MM.1S (cell line): ENCODE measurements at regions not wholly inside any gene's neighbourhood (a gene's known extent, or its start where the extent isn't known, plus 50 kb on each side); places are given as distances from the start of the nearest gene placed in this dataset.

Experiments
- DNase-seq: peaks from one replicate; pipeline ENCODE4 v3.0.0-alpha.2; 2015
- H2AFZ ChIP-seq: fragments of 300-600 bp; sonication (generic); 2 replicates; pipeline ENCODE4 v1.6.0; 2016; ENCODE audit warnings: antibody characterized with exemption, low read length
- H3F3A ChIP-seq: fragments of 300-600 bp; sonication (generic); 2 replicates; pipeline ENCODE4 v1.6.1; 2016; ENCODE audit warnings: mild to moderate bottlenecking, antibody characterized with exemption, low read length, moderate library complexity, mixed read lengths; ENCODE audit not compliant: insufficient read depth
- H3K27ac ChIP-seq: fragments of 300-600 bp; sonication (generic); 2 replicates; pipeline ENCODE4 v1.5.1; 2016; ENCODE audit warnings: mild to moderate bottlenecking, low read length
- H3K27me3 ChIP-seq: fragments of 300-600 bp; sonication (generic); replicated peaks from 2 replicates; pipeline ENCODE4 v1.6.0; 2016; ENCODE audit warnings: low read length; ENCODE audit not compliant: insufficient read depth
- H3K36me3 ChIP-seq: fragments of 300-600 bp; sonication (generic); replicated peaks from 2 replicates; pipeline ENCODE4 v1.6.1; 2016; ENCODE audit warnings: mild to moderate bottlenecking, low read length, mixed read lengths; ENCODE audit not compliant: insufficient read depth
- H3K4me1 ChIP-seq: fragments of 300-600 bp; sonication (generic); 2 replicates; pipeline ENCODE4 v1.6.1; 2016; ENCODE audit warnings: low read length, mixed read lengths
- H3K4me2 ChIP-seq: fragments of 300-600 bp; sonication (generic); 2 replicates; pipeline ENCODE4 v1.6.0; 2016; ENCODE audit warnings: low read depth, low read length
- H3K4me3 ChIP-seq: fragments of 300-600 bp; sonication (generic); 2 replicates; pipeline ENCODE4 v1.5.1; 2016; ENCODE audit warnings: low read length, mixed read lengths
- H3K79me2 ChIP-seq: fragments of 300-600 bp; sonication (generic); 2 replicates; pipeline ENCODE4 v1.6.1; 2016; ENCODE audit warnings: mixed run types, low read length, mixed read lengths
- H3K9ac ChIP-seq: fragments of 300-600 bp; sonication (generic); 2 replicates; pipeline ENCODE4 v1.6.1; 2016; ENCODE audit warnings: low read length, mixed read lengths
- H3K9me2 ChIP-seq: fragments of 300-600 bp; sonication (generic); replicated peaks from 2 replicates; pipeline ENCODE4 v1.6.1; 2016; ENCODE audit warnings: mild to moderate bottlenecking, low read length, mixed read lengths; ENCODE audit not compliant: insufficient read depth
- H3K9me3 ChIP-seq: fragments of 300-600 bp; sonication (generic); replicated peaks from 2 replicates; pipeline ENCODE4 v1.6.1; 2016; ENCODE audit warnings: mild to moderate bottlenecking, low read length, mixed read lengths; ENCODE audit not compliant: insufficient read depth
- H4K20me1 ChIP-seq: fragments of 300-600 bp; sonication (generic); 2 replicates; pipeline ENCODE4 v1.6.1; 2016; ENCODE audit warnings: mild to moderate bottlenecking, low read length, moderate library complexity, mixed read lengths; ENCODE audit not compliant: insufficient read depth
- CTCF ChIP-seq: fragments of 300-600 bp; sonication (generic); IDR thresholded peaks from 2 replicates; pipeline ENCODE4 v1.5.1; 2016; ENCODE audit warnings: antibody characterized with exemption, low read length, mixed read lengths
- EZH2 ChIP-seq: fragments of 300-600 bp; sonication (generic); optimal IDR thresholded peaks from 2 replicates; pipeline ENCODE3; 2017; ENCODE audit warnings: low read depth, mild to moderate bottlenecking, antibody characterized with exemption, low read length, mixed read lengths
- EZH2phosphoT487 ChIP-seq: fragments of 300-600 bp; sonication (generic); IDR thresholded peaks from 2 replicates; pipeline ENCODE4 v1.6.1; 2018; ENCODE audit warnings: antibody characterized with exemption, low read length

GRCh38 chr11:37105427-37105826 lies 507.4 kb upstream of the RAG2 start:
- Histone ChIP-seq H3K9me2 (no peaks in the 10 kb centered on the region), H3K27me3 (no peaks in the 10 kb centered on the region), H3F3A (no peaks in the 10 kb centered on the region), H3K4me1 (no peaks in the 10 kb centered on the region), H3K9ac (no peak overlapping the region), H3K4me2 (no peak overlapping the region), H3K4me3 (no peak overlapping the region), H3K79me2 (no peaks in the 10 kb centered on the region), H4K20me1 (no peaks in the 10 kb centered on the region), H3K27ac (no peak overlapping the region), H3K36me3 (no peaks in the 10 kb centered on the region), H3K9me3 (no peaks in the 10 kb centered on the region), H2AFZ (no peak overlapping the region)
- TF ChIP-seq CTCF (no peak), EZH2 (no peak), EZH2phosphoT487 (no peak)
- no peak for DNase-seq

GRCh38 chr11:37104380-37104779 lies 506.3 kb upstream of the RAG2 start:
- TF ChIP-seq CTCF = no peak
- no peak for TF ChIP-seq EZH2phosphoT487
- TF ChIP-seq EZH2 = no peak
- Histone ChIP-seq H3K4me3 (no peak overlapping the region), H3K36me3 (no peaks in the 10 kb centered on the region), H3K27ac (no peak overlapping the region), H3K9me3 (no peaks in the 10 kb centered on the region), H4K20me1 (no peaks in the 10 kb centered on the region), H3K4me2 (no peak overlapping the region), H3K79me2 (no peaks in the 10 kb centered on the region), H3K9ac (no peak overlapping the region), H3F3A (no peaks in the 10 kb centered on the region), H3K9me2 (no peaks in the 10 kb centered on the region), H3K27me3 (no peaks in the 10 kb centered on the region), H3K4me1 (no peaks in the 10 kb centered on the region), H2AFZ (no peak overlapping the region)
- DNase-seq = no peak

GRCh38 chr11:37100008-37100407 lies 502.0 kb upstream of the RAG2 start:
- Histone ChIP-seq H3K36me3 (no peaks in the 10 kb centered on the region), H3K9ac (no peak overlapping the region), H3F3A (no peaks in the 10 kb centered on the region), H3K4me1 (no peaks in the 10 kb centered on the region), H3K9me3 (no peaks in the 10 kb centered on the region), H3K27me3 (no peaks in the 10 kb centered on the region), H3K79me2 (no peaks in the 10 kb centered on the region), H3K4me2 (no peak overlapping the region), H2AFZ (no peak overlapping the region), H3K27ac (no peak overlapping the region), H3K4me3 (no peak overlapping the region), H4K20me1 (no peaks in the 10 kb centered on the region), H3K9me2 (no peaks in the 10 kb centered on the region)
- no peak for DNase-seq
- no peak for TF ChIP-seq CTCF
- no peak for TF ChIP-seq EZH2
- no peak for TF ChIP-seq EZH2phosphoT487

GRCh38 chr11:37092487-37092886 lies 494.5 kb upstream of the RAG2 start:
- Histone ChIP-seq H2AFZ (no peak overlapping the region), H4K20me1 (no peaks in the 10 kb centered on the region), H3K9me2 (no peaks in the 10 kb centered on the region), H3K4me2 (no peak overlapping the region), H3K4me1 (no peaks in the 10 kb centered on the region), H3F3A (no peaks in the 10 kb centered on the region), H3K27ac (no peak overlapping the region), H3K36me3 (no peaks in the 10 kb centered on the region), H3K4me3 (no peak overlapping the region), H3K79me2 (no peaks in the 10 kb centered on the region), H3K27me3 (no peaks in the 10 kb centered on the region), H3K9ac (no peak overlapping the region), H3K9me3 (no peaks in the 10 kb centered on the region)
- DNase-seq = no peak
- TF ChIP-seq EZH2 = no peak
- TF ChIP-seq CTCF = no peak
